Cardiac fibroblast (primary cell): ENCODE measurements at regions not wholly inside any gene's neighbourhood (a gene's known extent, or its start where the extent isn't known, plus 50 kb on each side); places are given as distances from the start of the nearest gene placed in this dataset.
A peak's percentile ranks its signal among the peaks of the same experiment; 100 is the strongest.

Source experiments
- DNase-seq, 2 donors: peaks; one replicate each; pipeline versions ENCODE4 v3.0.0 to v3.0.0-alpha.2; 2010; ENCODE audit warnings: low read depth in 2 of 2
- H3K4me3 ChIP-seq, 2 donors: replicated peaks in 1 of 2; 1 replicate in 1 of 2; 2 replicates in 1 of 2; pipeline ENCODE4 v1.5.1; 2011; ENCODE audit warnings: low read depth in 2 of 2, low read length in 2 of 2, mild to moderate bottlenecking in 2 of 2, moderate library complexity in 1 of 2
- TF ChIP-seq, protein P1 (sequence below): IDR thresholded peaks from one replicate; pipeline ENCODE4 v1.5.1; 2011; ENCODE audit warnings: low read depth, mild to moderate bottlenecking, low read length, inconsistent platforms

GRCh38 chr3:55329849-55330248 is 157.3 kb downstream of the WNT5A start:
- H3K4me3 ChIP-seq = no peak overlapping the region
- TF ChIP-seq, protein P1, sequence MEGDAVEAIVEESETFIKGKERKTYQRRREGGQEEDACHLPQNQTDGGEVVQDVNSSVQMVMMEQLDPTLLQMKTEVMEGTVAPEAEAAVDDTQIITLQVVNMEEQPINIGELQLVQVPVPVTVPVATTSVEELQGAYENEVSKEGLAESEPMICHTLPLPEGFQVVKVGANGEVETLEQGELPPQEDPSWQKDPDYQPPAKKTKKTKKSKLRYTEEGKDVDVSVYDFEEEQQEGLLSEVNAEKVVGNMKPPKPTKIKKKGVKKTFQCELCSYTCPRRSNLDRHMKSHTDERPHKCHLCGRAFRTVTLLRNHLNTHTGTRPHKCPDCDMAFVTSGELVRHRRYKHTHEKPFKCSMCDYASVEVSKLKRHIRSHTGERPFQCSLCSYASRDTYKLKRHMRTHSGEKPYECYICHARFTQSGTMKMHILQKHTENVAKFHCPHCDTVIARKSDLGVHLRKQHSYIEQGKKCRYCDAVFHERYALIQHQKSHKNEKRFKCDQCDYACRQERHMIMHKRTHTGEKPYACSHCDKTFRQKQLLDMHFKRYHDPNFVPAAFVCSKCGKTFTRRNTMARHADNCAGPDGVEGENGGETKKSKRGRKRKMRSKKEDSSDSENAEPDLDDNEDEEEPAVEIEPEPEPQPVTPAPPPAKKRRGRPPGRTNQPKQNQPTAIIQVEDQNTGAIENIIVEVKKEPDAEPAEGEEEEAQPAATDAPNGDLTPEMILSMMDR = no peak
- DNase-seq = peak; percentile 71 to 96

GRCh38 chr3:55327131-55327920 is 159.8 kb downstream of the WNT5A start:
- peak in 1 of 2 donors; percentile 59 for DNase-seq
- H3K4me3 ChIP-seq = no peak overlapping the region
- TF ChIP-seq, protein P1 = no peak

GRCh38 chr3:55322638-55323037 is 164.5 kb downstream of the WNT5A start:
- H3K4me3 ChIP-seq = no peak overlapping the region
- TF ChIP-seq, protein P1 = no peak

GRCh38 chr3:55320928-55321327 is 166.2 kb downstream of the WNT5A start:
- H3K4me3 ChIP-seq = no peak overlapping the region
- TF ChIP-seq, protein P1 = no peak
- no peak for DNase-seq

More at GRCh38 chr3:55322638-55323037, 164.5 kb downstream of the WNT5A start:
- no peak for DNase-seq

- TF ChIP-seq, protein P1 = no peak
- no peak overlapping the region for H3K4me3 ChIP-seq
- DNase-seq = no peak
Observed at GRCh38 chr3:55315396-55315795, 171.7 kb downstream of the WNT5A start.

DNA sequence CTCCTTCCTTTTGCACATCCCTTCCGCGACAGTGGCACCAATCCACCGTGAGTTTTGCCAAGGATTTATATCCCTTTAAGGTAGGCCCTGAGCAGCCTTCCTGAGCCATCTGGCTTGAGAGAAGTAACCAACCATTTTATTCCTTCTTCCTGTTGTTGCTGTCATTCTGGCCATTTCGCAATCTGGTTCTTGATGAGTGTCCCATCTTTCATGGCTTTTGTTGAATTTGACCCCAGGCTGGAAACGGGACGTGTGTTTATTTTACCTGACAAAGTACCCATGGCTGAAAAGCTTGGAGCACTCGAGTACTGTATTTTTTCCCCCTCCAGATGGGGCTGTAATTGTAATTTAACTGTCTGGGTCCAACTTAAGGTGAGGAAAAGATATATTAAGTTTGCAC is 173.4 kb downstream of the WNT5A start:
- DNase-seq = no peak
- H3K4me3 ChIP-seq = no peak overlapping the region
- TF ChIP-seq, protein P1 = no peak

DNA sequence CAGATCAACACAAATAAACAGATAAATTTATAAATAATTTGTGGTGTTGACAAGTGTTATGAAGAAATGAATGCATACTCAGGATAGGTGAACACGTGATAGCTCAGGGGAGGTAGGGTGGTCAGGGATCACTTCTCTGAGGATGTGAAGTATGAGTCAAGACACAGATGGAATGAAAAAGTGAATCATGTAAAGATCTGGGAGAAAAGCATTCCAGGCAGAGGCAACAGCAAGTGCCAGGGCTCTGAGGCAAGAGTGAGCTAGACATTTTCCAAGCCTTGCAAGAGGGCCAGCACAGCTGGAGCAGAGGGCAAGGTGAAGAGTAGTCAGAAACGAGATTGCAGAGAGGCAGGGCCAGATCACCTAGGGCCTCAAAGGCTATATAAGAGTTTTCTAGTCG is 177.8 kb downstream of the WNT5A start:
- peak in 1 of 2 donors; percentile 82 for DNase-seq
- no peak overlapping the region for H3K4me3 ChIP-seq
- TF ChIP-seq, protein P1 = no peak
